ENCODE measurements at regions not wholly inside any gene's neighbourhood (a gene's known extent, or its start where the extent isn't known, plus 50 kb on each side); places are given as distances from the start of the nearest gene placed in this dataset.

DNA sequence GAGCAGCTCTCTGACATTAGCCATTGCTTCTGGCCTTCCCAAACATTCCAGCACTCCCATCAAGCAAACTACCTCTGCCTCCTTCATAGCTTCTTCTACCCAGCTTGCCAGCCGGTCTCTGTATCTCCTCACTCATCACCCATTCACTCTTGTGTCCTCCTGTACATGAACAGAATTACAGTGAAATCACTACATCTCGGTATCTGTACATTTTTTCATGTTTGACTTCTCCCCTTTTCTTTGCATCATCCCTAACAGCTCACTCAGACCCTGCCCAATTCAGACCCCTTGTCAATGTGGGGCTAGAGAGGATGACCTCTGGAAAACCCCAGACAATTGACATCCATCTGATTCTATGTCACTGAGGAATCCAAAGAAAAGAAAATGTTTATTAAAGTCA, 335.8 kb downstream of the TNS1 start:
- Histone ChIP-seq H3K4me3 (ENCODE audit: low read length) (no peak overlapping the region), H3K27me3 (ENCODE audit: control insufficient read depth, insufficient read depth, low read length) (no peaks in the 10 kb centered on the region), H3K4me1 (ENCODE audit: control insufficient read depth, insufficient read depth, low read length) (peaks cover 11% of the 10 kb centered on the region), H3K9me3 (replicated peaks; ENCODE audit: low read length) (no peaks in the 10 kb centered on the region), H3K9ac (ENCODE audit: low read depth, low read length) (no peak overlapping the region), H3K36me3 (ENCODE audit: insufficient read depth, low read length) (no peaks in the 10 kb centered on the region), H3K4me2 (ENCODE audit: low read length) (no peak overlapping the region)

DNA sequence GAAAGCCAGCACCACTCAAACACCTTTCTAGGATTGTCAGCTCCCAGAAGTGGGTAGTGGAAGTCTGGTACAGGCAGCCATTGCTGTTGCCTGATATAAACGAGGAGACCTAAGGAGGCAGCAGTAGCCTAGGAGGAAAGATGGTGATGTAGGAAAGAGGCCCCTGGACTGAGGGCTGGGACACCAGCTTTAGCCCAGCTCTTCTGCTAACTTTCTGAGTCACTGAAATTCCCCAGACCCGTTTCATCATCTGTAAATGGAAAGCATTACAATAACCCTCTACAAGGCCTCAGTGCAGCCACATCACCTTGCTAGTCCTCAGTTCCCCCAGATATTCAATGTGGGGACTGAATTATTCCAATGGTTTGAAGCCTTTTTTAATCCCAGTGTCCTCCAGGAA, 336.5 kb downstream of the TNS1 start:
- H3K9me3 ChIP-seq (replicated peaks; ENCODE audit: low read length) = no peaks in the 10 kb centered on the region
- H3K27me3 ChIP-seq (ENCODE audit: control insufficient read depth, insufficient read depth, low read length) = no peaks in the 10 kb centered on the region
- no peaks in the 10 kb centered on the region for H3K36me3 ChIP-seq (ENCODE audit: insufficient read depth, low read length)
- no peak overlapping the region for H3K4me3 ChIP-seq (ENCODE audit: low read length)
- H3K9ac ChIP-seq (ENCODE audit: low read depth, low read length) = no peak overlapping the region
- no peak overlapping the region for H3K4me2 ChIP-seq (ENCODE audit: low read length)
- peaks cover 11% of the 10 kb centered on the region for H3K4me1 ChIP-seq (ENCODE audit: control insufficient read depth, insufficient read depth, low read length)

- Histone ChIP-seq H3K4me1 (ENCODE audit: control insufficient read depth, insufficient read depth, low read length) (peaks cover 11% of the 10 kb centered on the region), H3K4me3 (ENCODE audit: low read length) (no peak overlapping the region), H3K36me3 (ENCODE audit: insufficient read depth, low read length) (no peaks in the 10 kb centered on the region), H3K9me3 (replicated peaks; ENCODE audit: low read length) (no peaks in the 10 kb centered on the region), H3K27me3 (ENCODE audit: control insufficient read depth, insufficient read depth, low read length) (no peaks in the 10 kb centered on the region), H3K4me2 (ENCODE audit: low read length) (no peak overlapping the region), H3K9ac (ENCODE audit: low read depth, low read length) (no peak overlapping the region)
These were observed 338.0 kb downstream of the TNS1 start for GRCh38 chr2:217664761-217665160.

- H3K4me1 ChIP-seq (ENCODE audit: control insufficient read depth, insufficient read depth, low read length) = peaks cover 11% of the 10 kb centered on the region
- peaks cover 5% of the 10 kb centered on the region for H3K27me3 ChIP-seq (ENCODE audit: control insufficient read depth, insufficient read depth, low read length)
- H3K36me3 ChIP-seq (ENCODE audit: insufficient read depth, low read length) = no peaks in the 10 kb centered on the region
- no peak overlapping the region for H3K4me3 ChIP-seq (ENCODE audit: low read length)
- no peak overlapping the region for H3K9ac ChIP-seq (ENCODE audit: low read depth, low read length)
- no peak overlapping the region for H3K4me2 ChIP-seq (ENCODE audit: low read length)
- H3K9me3 ChIP-seq (replicated peaks; ENCODE audit: low read length) = no peaks in the 10 kb centered on the region
These were observed 339.7 kb downstream of the TNS1 start for GRCh38 chr2:217662984-217663602.

DNA sequence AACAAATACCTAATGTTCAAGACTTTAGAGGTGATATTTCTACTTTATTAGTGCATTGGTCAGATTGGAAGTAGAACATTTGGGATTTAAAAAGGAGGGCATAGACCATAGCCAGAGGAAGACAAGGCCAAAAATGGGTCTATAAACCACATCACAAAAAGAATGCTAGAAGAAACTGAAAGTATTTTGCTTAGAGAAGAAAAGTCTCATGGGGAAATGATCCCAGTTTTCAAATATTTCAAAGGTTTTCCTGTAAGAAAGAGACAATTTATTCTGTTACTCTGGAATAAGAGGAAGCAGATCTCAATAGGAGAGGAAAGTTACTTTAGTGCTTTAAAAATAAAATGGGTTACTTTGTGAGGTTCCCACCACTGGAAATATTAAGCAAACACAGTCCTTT, 341.4 kb downstream of the TNS1 start:
- Histone ChIP-seq H3K27me3 (ENCODE audit: control insufficient read depth, insufficient read depth, low read length) (peaks cover 14% of the 10 kb centered on the region), H3K4me2 (ENCODE audit: low read length) (no peak overlapping the region), H3K9me3 (replicated peaks; ENCODE audit: low read length) (no peaks in the 10 kb centered on the region), H3K4me1 (ENCODE audit: control insufficient read depth, insufficient read depth, low read length) (peaks cover 11% of the 10 kb centered on the region), H3K9ac (ENCODE audit: low read depth, low read length) (no peak overlapping the region), H3K4me3 (ENCODE audit: low read length) (no peak overlapping the region), H3K36me3 (ENCODE audit: insufficient read depth, low read length) (no peaks in the 10 kb centered on the region)

DNA sequence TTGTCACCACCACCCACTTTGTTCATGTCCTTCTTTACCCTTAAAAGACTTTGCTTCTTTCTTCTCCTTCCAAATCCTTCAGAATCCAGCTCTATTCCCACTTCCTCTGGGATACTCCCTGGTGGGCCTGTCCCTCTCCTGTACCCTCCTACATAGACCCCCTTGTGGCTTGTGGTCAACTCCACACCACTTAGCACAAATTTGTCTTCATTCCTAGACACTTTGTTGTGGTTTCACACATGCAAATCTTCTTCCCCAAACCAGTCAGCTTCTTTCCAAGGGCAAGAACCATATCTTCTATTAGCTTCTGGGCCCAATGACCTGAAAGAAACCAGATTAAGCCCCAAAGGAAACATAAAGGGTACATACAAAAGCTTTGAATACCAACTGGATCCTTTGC, 342.4 kb downstream of the TNS1 start:
- no peaks in the 10 kb centered on the region for H3K36me3 ChIP-seq (ENCODE audit: insufficient read depth, low read length)
- no peak overlapping the region for H3K4me2 ChIP-seq (ENCODE audit: low read length)
- no peaks in the 10 kb centered on the region for H3K9me3 ChIP-seq (replicated peaks; ENCODE audit: low read length)
- peaks cover 14% of the 10 kb centered on the region for H3K27me3 ChIP-seq (ENCODE audit: control insufficient read depth, insufficient read depth, low read length)
- no peak overlapping the region for H3K9ac ChIP-seq (ENCODE audit: low read depth, low read length)
- peaks cover 16% of the 10 kb centered on the region for H3K4me1 ChIP-seq (ENCODE audit: control insufficient read depth, insufficient read depth, low read length)
- H3K4me3 ChIP-seq (ENCODE audit: low read length) = no peak overlapping the region

- no peaks in the 10 kb centered on the region for H3K36me3 ChIP-seq (ENCODE audit: insufficient read depth, low read length)
- H3K4me2 ChIP-seq (ENCODE audit: low read length) = no peak overlapping the region
- H3K9me3 ChIP-seq (replicated peaks; ENCODE audit: low read length) = no peaks in the 10 kb centered on the region
- no peak overlapping the region for H3K9ac ChIP-seq (ENCODE audit: low read depth, low read length)
- H3K4me1 ChIP-seq (ENCODE audit: control insufficient read depth, insufficient read depth, low read length) = peaks cover 22% of the 10 kb centered on the region
- no peak overlapping the region for H3K4me3 ChIP-seq (ENCODE audit: low read length)
- peaks cover 14% of the 10 kb centered on the region for H3K27me3 ChIP-seq (ENCODE audit: control insufficient read depth, insufficient read depth, low read length)
These were observed 344.0 kb downstream of the TNS1 start for GRCh38 chr2:217658806-217659205.

GRCh38 chr2:217657252-217657651, 345.5 kb downstream of the TNS1 start:
- Histone ChIP-seq H3K9me3 (replicated peaks; ENCODE audit: low read length) (no peaks in the 10 kb centered on the region), H3K9ac (ENCODE audit: low read depth, low read length) (no peak overlapping the region), H3K27me3 (ENCODE audit: control insufficient read depth, insufficient read depth, low read length) (peaks cover 14% of the 10 kb centered on the region), H3K4me3 (ENCODE audit: low read length) (no peak overlapping the region), H3K4me2 (ENCODE audit: low read length) (no peak overlapping the region), H3K36me3 (ENCODE audit: insufficient read depth, low read length) (no peaks in the 10 kb centered on the region), H3K4me1 (ENCODE audit: control insufficient read depth, insufficient read depth, low read length) (peaks cover 25% of the 10 kb centered on the region)

GRCh38 chr2:217656316-217656715, 346.5 kb downstream of the TNS1 start:
- peaks cover 31% of the 10 kb centered on the region for H3K4me1 ChIP-seq (ENCODE audit: control insufficient read depth, insufficient read depth, low read length)

GRCh38 chr2:217655651-217656050, 347.1 kb downstream of the TNS1 start:
- no peak overlapping the region for H3K4me2 ChIP-seq (ENCODE audit: low read length)
- H3K9me3 ChIP-seq (replicated peaks; ENCODE audit: low read length) = no peaks in the 10 kb centered on the region
- H3K4me1 ChIP-seq (ENCODE audit: control insufficient read depth, insufficient read depth, low read length) = peaks cover 31% of the 10 kb centered on the region
- no peaks in the 10 kb centered on the region for H3K36me3 ChIP-seq (ENCODE audit: insufficient read depth, low read length)
- H3K9ac ChIP-seq (ENCODE audit: low read depth, low read length) = no peak overlapping the region
- peaks cover 14% of the 10 kb centered on the region for H3K27me3 ChIP-seq (ENCODE audit: control insufficient read depth, insufficient read depth, low read length)
- H3K4me3 ChIP-seq (ENCODE audit: low read length) = no peak overlapping the region

More at GRCh38 chr2:217656316-217656715, 346.5 kb downstream of the TNS1 start:
- Histone ChIP-seq H3K4me3 (ENCODE audit: low read length) (no peak overlapping the region), H3K4me2 (ENCODE audit: low read length) (no peak overlapping the region), H3K9ac (ENCODE audit: low read depth, low read length) (no peak overlapping the region), H3K9me3 (replicated peaks; ENCODE audit: low read length) (no peaks in the 10 kb centered on the region), H3K36me3 (ENCODE audit: insufficient read depth, low read length) (no peaks in the 10 kb centered on the region), H3K27me3 (ENCODE audit: control insufficient read depth, insufficient read depth, low read length) (peaks cover 14% of the 10 kb centered on the region)

DNA sequence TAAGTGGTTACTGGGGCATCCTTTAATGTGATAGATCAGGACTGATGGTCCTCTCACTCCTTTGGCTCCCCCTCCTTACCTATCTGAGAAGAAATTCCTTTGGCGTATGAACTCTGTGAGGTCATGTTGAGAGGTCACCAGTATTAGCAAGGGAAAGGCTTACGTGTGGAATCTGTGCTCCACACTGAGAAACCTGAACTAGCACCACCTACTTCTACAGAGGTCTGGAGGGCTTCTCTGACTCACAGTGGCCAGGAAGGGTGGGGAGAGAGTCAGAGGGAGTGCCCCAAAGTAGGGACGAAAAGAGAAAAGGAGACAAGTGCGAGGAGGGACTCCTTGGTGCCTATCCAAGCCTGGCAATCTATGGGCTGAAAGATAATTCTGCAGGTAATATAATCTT, 348.6 kb downstream of the TNS1 start:
- H3K4me3 ChIP-seq (ENCODE audit: low read length) = no peak overlapping the region
- no peak overlapping the region for H3K4me2 ChIP-seq (ENCODE audit: low read length)
- peaks cover 31% of the 10 kb centered on the region for H3K4me1 ChIP-seq (ENCODE audit: control insufficient read depth, insufficient read depth, low read length)
- H3K9ac ChIP-seq (ENCODE audit: low read depth, low read length) = no peak overlapping the region
- H3K9me3 ChIP-seq (replicated peaks; ENCODE audit: low read length) = no peaks in the 10 kb centered on the region
- peaks cover 14% of the 10 kb centered on the region for H3K27me3 ChIP-seq (ENCODE audit: control insufficient read depth, insufficient read depth, low read length)
- H3K36me3 ChIP-seq (ENCODE audit: insufficient read depth, low read length) = no peaks in the 10 kb centered on the region

Data from skeletal muscle satellite cell (primary cell).